Progenitor cell of endocrine pancreas (in vitro differentiated cells): ENCODE measurements at regions not wholly inside any gene's neighbourhood (a gene's known extent, or its start where the extent isn't known, plus 50 kb on each side); places are given as distances from the start of the nearest gene placed in this dataset.

Experiments
- DNase-seq: peaks from one replicate; pipeline ENCODE4 v3.0.0; 2021; ENCODE audit warnings: low spot score; ENCODE audit not compliant: unreplicated experiment
- H3K27ac Mint-ChIP-seq: 2 replicates; pipeline ENCODE4 v1.8.0; 2021; ENCODE audit warnings: mild to moderate bottlenecking, moderate library complexity, mixed read lengths
- H3K27me3 Mint-ChIP-seq: 2 replicates; pipeline ENCODE4 v1.8.0; 2021; ENCODE audit warnings: mixed read lengths
- H3K36me3 Mint-ChIP-seq: 2 replicates; pipeline ENCODE4 v1.8.0; 2022; ENCODE audit warnings: mixed read lengths; ENCODE audit not compliant: insufficient read depth
- H3K4me1 Mint-ChIP-seq: 2 replicates; pipeline ENCODE4 v1.8.0; 2021; ENCODE audit warnings: low read depth, mixed read lengths
- H3K4me3 Mint-ChIP-seq: 2 replicates; pipeline ENCODE4 v1.8.0; 2021; ENCODE audit warnings: low read depth, mild to moderate bottlenecking, moderate library complexity, mixed read lengths
- H3K9me3 Mint-ChIP-seq: 2 replicates; pipeline ENCODE4 v1.8.0; 2021; ENCODE audit warnings: low read depth, mixed read lengths
- CTCF ChIP-seq: fragments of 200-600 bp; sonication (generic); IDR thresholded peaks from one replicate; pipeline ENCODE4 v1.5.0; 2021; ENCODE audit warnings: antibody characterized with exemption, mild to moderate bottlenecking; ENCODE audit not compliant: unreplicated experiment

DNA sequence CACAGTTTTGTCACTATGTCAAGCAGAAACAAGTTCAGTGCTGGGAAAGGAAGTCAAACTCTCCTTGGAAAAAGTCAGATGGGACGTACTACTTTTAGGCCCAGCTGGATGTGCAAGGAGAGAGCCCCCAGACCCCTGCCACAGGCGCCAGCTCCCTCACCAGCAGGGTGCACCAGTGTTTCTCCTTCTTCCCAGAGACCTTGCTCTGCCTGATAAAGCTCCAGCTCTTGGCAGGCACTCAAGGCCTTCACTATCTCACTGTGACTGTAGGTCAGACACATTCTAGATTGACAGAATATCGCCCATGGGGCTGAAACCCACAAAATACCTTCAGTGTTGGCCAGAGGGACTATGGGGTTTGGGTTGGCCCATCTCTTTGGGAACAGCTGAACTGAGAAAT, 54.8 kb upstream of the CHRNB4 start:
- Mint-ChIP-seq H3K4me1 (no peaks in the 10 kb centered on the region), H3K9me3 (no peaks in the 10 kb centered on the region), H3K27ac (no peak overlapping the region), H3K36me3 (no peaks in the 10 kb centered on the region), H3K27me3 (peaks cover 7% of the 10 kb centered on the region), H3K4me3 (no peak overlapping the region)
- no peak for TF ChIP-seq CTCF
- no peak for DNase-seq

- no peak for TF ChIP-seq CTCF
- H3K27me3 Mint-ChIP-seq, result peaks cover 7% of the 10 kb centered on the region
- no peak for DNase-seq
- no peaks in the 10 kb centered on the region for H3K36me3 Mint-ChIP-seq
- no peaks in the 10 kb centered on the region for H3K4me1 Mint-ChIP-seq
- H3K4me3 Mint-ChIP-seq, result no peak overlapping the region
- H3K27ac Mint-ChIP-seq, result no peak overlapping the region
- no peaks in the 10 kb centered on the region for H3K9me3 Mint-ChIP-seq
Observed at GRCh38 chr15:78695046-78695671, 54.1 kb upstream of the CHRNB4 start.

DNA sequence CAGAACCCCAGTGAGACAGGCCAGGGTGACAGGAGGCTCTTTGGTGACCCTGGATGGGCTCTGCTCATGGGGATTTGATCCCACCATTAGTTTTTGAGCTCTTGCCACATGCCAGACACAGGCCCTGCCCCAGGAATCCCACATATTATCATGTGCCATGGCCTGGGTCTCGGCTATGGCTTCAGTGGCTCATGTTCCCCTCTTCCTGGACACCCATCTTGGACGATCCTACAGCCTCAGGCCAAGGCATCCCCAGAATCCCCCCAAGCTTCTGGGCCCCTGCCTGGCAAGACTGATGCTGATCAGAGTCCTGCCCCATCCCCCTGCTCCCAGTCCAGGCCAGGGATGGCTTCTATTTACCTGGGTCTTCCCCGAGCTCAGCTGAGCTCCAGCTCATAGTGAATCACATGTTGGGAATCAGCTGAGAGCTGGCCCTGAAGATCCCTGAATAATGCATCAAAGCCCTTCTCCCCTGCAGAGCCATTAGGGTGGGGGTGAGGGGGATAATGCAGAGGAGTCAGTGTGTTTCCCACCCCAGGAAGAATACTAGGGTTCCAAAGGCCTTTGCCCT, 50.9 kb upstream of the CHRNB4 start:
- Mint-ChIP-seq H3K27me3 (peaks cover 2% of the 10 kb centered on the region), H3K9me3 (no peaks in the 10 kb centered on the region), H3K36me3 (no peaks in the 10 kb centered on the region), H3K4me3 (no peak overlapping the region), H3K4me1 (no peaks in the 10 kb centered on the region), H3K27ac (no peak overlapping the region)
- no peak for TF ChIP-seq CTCF
- no peak for DNase-seq

DNA sequence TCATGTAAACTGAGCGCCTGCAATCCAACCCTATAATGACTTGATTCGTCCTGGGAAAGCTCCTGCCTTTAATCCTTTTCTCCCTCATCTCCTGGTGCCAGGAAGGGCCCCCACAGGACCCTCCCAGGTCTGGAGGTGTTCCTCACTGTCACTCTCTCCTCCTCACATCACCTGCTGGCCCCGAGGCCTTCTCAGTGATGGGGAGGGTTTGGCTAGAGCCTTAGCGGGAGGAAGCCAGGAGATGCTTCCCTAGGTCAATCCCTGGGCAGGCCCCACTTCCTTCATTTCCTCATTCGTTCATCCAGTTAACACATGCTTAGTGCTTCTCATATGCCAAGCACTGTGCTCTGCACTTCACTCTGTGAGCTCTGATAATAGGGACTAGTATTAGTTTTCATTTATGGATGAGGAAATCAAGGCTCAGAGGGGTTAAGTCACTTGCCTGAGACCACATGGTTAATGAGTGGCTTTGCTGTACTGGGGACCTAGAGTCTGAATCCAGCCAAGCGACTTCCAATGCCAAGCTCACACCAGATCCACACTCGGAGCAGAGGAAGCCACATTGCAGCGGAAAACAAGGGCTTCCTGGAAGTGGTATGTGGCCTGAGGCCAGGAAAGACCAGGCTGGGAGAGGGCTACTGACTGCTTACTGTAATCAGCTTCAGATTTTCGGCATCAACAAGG, 50.3 kb upstream of the CHRNB4 start:
- Mint-ChIP-seq H3K27me3 (peaks cover 2% of the 10 kb centered on the region), H3K27ac (no peak overlapping the region), H3K4me3 (no peak overlapping the region), H3K9me3 (no peaks in the 10 kb centered on the region), H3K36me3 (no peaks in the 10 kb centered on the region), H3K4me1 (no peaks in the 10 kb centered on the region)
- no peak for DNase-seq
- no peak for TF ChIP-seq CTCF
